ENCODE measurements at regions not wholly inside any gene's neighbourhood (a gene's known extent, or its start where the extent isn't known, plus 50 kb on each side); places are given as distances from the start of the nearest gene placed in this dataset.

DNA sequence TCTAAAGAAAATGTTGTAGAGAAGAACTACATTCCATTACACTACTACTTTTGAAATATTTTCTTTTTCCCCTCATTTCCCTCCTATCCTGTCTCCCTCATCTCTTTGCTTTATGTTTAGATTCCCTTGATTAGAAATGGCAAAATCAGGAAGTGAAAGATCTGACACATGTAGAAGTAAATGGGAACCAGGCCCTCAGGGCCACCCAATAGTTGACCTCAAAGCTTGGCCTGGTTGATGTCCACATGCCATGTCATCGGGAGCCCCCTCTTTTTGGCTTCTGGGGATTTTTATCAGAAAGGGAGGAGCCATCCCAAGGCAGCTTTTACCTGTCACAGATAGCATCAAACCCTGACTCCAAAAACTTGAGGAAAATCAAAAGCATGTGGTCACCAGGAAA, 168.3 kb upstream of the ECI2 start:
- H3K4me2 ChIP-seq (ENCODE audit: low read length), result no peak overlapping the region
- TF ChIP-seq EZH2phosphoT487 (IDR thresholded peaks at IDR 0.05; ENCODE audit: low read depth), result no peak
- no peak for TF ChIP-seq CTCF (IDR thresholded peaks at IDR 0.05; ENCODE audit: low read depth, low read length)
- no peak overlapping the region for H2AFZ ChIP-seq (ENCODE audit: low read depth, low read length)

GRCh38 chr6:4302524-4302923, 167.1 kb upstream of the ECI2 start:
- Histone ChIP-seq H2AFZ (ENCODE audit: low read depth, low read length) (no peak overlapping the region), H3K36me3 (replicated peaks; ENCODE audit: low read depth, low read length) (no peaks in the 10 kb centered on the region), H3K4me3 (ENCODE audit: low read length) (no peak overlapping the region), H3K9ac (ENCODE audit: low read length) (no peak overlapping the region), H3K4me2 (ENCODE audit: low read length) (peak overlapping the region; percentile 46), H3K27ac (ENCODE audit: low read length) (no peak overlapping the region), H3K9me3 (ENCODE audit: insufficient read depth, low read length) (no peaks in the 10 kb centered on the region), H4K20me1 (ENCODE audit: insufficient read depth, low read length) (no peaks in the 10 kb centered on the region), H3K79me2 (ENCODE audit: low read length) (no peaks in the 10 kb centered on the region), H3K4me1 (ENCODE audit: low read length) (peaks cover 49% of the 10 kb centered on the region), H3K27me3 (ENCODE audit: low read depth, low read length) (no peaks in the 10 kb centered on the region)
- TF ChIP-seq CTCF (IDR thresholded peaks at IDR 0.05; ENCODE audit: low read depth, low read length) (no peak), EZH2phosphoT487 (IDR thresholded peaks at IDR 0.05; ENCODE audit: low read depth) (no peak)

More for the DNA sequence above, 168.3 kb upstream of the ECI2 start:
- no peaks in the 10 kb centered on the region for H3K79me2 ChIP-seq (ENCODE audit: low read length)
- no peaks in the 10 kb centered on the region for H3K9me3 ChIP-seq (ENCODE audit: insufficient read depth, low read length)
- H4K20me1 ChIP-seq (ENCODE audit: insufficient read depth, low read length), result no peaks in the 10 kb centered on the region
- peaks cover 49% of the 10 kb centered on the region for H3K4me1 ChIP-seq (ENCODE audit: low read length)
- no peaks in the 10 kb centered on the region for H3K36me3 ChIP-seq (replicated peaks; ENCODE audit: low read depth, low read length)
- no peak overlapping the region for H3K9ac ChIP-seq (ENCODE audit: low read length)
- H3K4me3 ChIP-seq (ENCODE audit: low read length), result no peak overlapping the region
- no peaks in the 10 kb centered on the region for H3K27me3 ChIP-seq (ENCODE audit: low read depth, low read length)
- no peak overlapping the region for H3K27ac ChIP-seq (ENCODE audit: low read length)

GRCh38 chr6:4301871-4302270, 166.5 kb upstream of the ECI2 start:
- Histone ChIP-seq H3K4me1 (ENCODE audit: low read length) (peaks cover 49% of the 10 kb centered on the region), H3K9me3 (ENCODE audit: insufficient read depth, low read length) (no peaks in the 10 kb centered on the region), H3K36me3 (replicated peaks; ENCODE audit: low read depth, low read length) (no peaks in the 10 kb centered on the region), H3K27me3 (ENCODE audit: low read depth, low read length) (no peaks in the 10 kb centered on the region), H4K20me1 (ENCODE audit: insufficient read depth, low read length) (no peaks in the 10 kb centered on the region), H3K4me2 (ENCODE audit: low read length) (peak overlapping the region; percentile 46), H3K27ac (ENCODE audit: low read length) (0 out of 2 replicates have a peak overlapping the region, but pooled peaks have one; percentile 15), H3K9ac (ENCODE audit: low read length) (no peak overlapping the region), H2AFZ (ENCODE audit: low read depth, low read length) (no peak overlapping the region), H3K79me2 (ENCODE audit: low read length) (no peaks in the 10 kb centered on the region), H3K4me3 (ENCODE audit: low read length) (no peak overlapping the region)
- no peak for TF ChIP-seq EZH2phosphoT487 (IDR thresholded peaks at IDR 0.05; ENCODE audit: low read depth)
- TF ChIP-seq CTCF (IDR thresholded peaks at IDR 0.05; ENCODE audit: low read depth, low read length), result no peak

DNA sequence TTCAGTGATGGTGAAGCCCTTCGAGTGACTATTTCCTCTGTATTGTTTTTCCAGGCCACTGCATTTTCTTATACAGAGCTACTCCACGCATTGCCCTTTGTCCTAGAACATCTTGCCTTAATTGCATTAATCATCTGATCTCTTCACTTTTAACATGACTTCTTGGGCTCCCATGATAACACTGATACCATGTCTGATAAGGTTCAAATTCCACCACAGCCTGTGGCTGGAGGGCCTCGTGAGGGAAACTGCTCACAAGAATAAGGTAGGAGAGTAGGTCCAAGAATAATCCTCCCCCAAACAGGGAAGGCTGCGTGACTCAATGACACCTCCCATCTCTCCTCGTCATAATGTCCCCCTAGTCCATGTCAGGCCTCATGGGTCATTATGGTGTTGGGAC, 165.5 kb upstream of the ECI2 start:
- no peak overlapping the region for H3K27ac ChIP-seq (ENCODE audit: low read length)
- H3K9me3 ChIP-seq (ENCODE audit: insufficient read depth, low read length), result no peaks in the 10 kb centered on the region
- no peaks in the 10 kb centered on the region for H4K20me1 ChIP-seq (ENCODE audit: insufficient read depth, low read length)
- no peak overlapping the region for H2AFZ ChIP-seq (ENCODE audit: low read depth, low read length)
- H3K27me3 ChIP-seq (ENCODE audit: low read depth, low read length), result no peaks in the 10 kb centered on the region
- TF ChIP-seq CTCF (IDR thresholded peaks at IDR 0.05; ENCODE audit: low read depth, low read length) (no peak), EZH2phosphoT487 (IDR thresholded peaks at IDR 0.05; ENCODE audit: low read depth) (no peak)
- H3K4me3 ChIP-seq (ENCODE audit: low read length), result no peak overlapping the region
- H3K79me2 ChIP-seq (ENCODE audit: low read length), result no peaks in the 10 kb centered on the region
- peaks cover 49% of the 10 kb centered on the region for H3K4me1 ChIP-seq (ENCODE audit: low read length)
- H3K36me3 ChIP-seq (replicated peaks; ENCODE audit: low read depth, low read length), result no peaks in the 10 kb centered on the region
- H3K4me2 ChIP-seq (ENCODE audit: low read length), result no peak overlapping the region
- H3K9ac ChIP-seq (ENCODE audit: low read length), result no peak overlapping the region
